ENCODE measurements at regions not wholly inside any gene's neighbourhood (a gene's known extent, or its start where the extent isn't known, plus 50 kb on each side); places are given as distances from the start of the nearest gene placed in this dataset.

DNA sequence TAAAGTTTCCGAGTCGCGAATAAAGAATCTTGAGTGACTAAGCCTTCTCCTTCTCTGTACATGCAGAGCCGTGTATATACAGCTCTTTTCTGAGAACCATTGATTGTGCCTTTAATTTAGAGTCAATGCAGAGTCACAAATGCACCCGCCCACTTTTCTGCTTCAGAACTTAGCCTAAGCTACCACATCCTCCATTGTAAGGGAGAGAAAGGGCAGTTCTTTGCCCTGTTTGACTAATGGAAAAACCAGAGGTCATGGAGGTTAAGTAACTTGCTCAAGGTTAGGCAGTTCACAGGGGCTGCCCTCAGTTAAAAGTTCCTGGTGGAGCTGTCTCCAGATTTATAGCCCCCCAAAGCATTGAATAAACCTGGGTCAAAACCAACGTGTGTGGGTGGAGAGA lies 139.6 kb downstream of the TOMM20 start:
- TF ChIP-seq, protein P1, sequence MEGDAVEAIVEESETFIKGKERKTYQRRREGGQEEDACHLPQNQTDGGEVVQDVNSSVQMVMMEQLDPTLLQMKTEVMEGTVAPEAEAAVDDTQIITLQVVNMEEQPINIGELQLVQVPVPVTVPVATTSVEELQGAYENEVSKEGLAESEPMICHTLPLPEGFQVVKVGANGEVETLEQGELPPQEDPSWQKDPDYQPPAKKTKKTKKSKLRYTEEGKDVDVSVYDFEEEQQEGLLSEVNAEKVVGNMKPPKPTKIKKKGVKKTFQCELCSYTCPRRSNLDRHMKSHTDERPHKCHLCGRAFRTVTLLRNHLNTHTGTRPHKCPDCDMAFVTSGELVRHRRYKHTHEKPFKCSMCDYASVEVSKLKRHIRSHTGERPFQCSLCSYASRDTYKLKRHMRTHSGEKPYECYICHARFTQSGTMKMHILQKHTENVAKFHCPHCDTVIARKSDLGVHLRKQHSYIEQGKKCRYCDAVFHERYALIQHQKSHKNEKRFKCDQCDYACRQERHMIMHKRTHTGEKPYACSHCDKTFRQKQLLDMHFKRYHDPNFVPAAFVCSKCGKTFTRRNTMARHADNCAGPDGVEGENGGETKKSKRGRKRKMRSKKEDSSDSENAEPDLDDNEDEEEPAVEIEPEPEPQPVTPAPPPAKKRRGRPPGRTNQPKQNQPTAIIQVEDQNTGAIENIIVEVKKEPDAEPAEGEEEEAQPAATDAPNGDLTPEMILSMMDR (IDR thresholded peaks at IDR 0.05) = no peak
- no peak for TF ChIP-seq POLR2A (IDR thresholded peaks at IDR 0.05)
